ENCODE measurements at regions not wholly inside any gene's neighbourhood (a gene's known extent, or its start where the extent isn't known, plus 50 kb on each side); places are given as distances from the start of the nearest gene placed in this dataset.

GRCh38 chr3:66702126-66702525, 201.3 kb upstream of the LRIG1 start:
- TF ChIP-seq SP1 (IDR thresholded peaks at IDR 0.05) (no peak), HDGF (IDR thresholded peaks at IDR 0.05; ENCODE audit: borderline replicate concordance) (no peak), SUZ12 (IDR thresholded peaks at IDR 0.05) (no peak), FOXA1 (IDR thresholded peaks at IDR 0.05) (no peak)
